RWPE2 (cell line): ENCODE measurements at regions not wholly inside any gene's neighbourhood (a gene's known extent, or its start where the extent isn't known, plus 50 kb on each side); places are given as distances from the start of the nearest gene placed in this dataset.
A peak's percentile ranks its signal among the peaks of the same experiment; 100 is the strongest.

Source experiments
- ATAC-seq: fragments of 200-7000 bp; cut with Tn5 transposase; 3 replicates; pipeline ENCODE4 v1.9.1; 2021; ENCODE audit warnings: low read depth
- DNase-seq: peaks from one replicate; pipeline ENCODE4 v3.0.0-alpha.2; 2020; ENCODE audit warnings: low spot score
- H3K27ac ChIP-seq: fragments of 450-650 bp; 2 replicates; pipeline ENCODE4 v1.5.1; 2017; ENCODE audit warnings: mild to moderate bottlenecking; ENCODE audit not compliant: poor library complexity, severe bottlenecking
- H3K27me3 ChIP-seq: fragments of 250-450 bp; sonication (Bioruptor Pico); 2 replicates; pipeline ENCODE4 v1.5.1; 2021; ENCODE audit warnings: mild to moderate bottlenecking, moderate library complexity; ENCODE audit not compliant: insufficient read depth, poor library complexity, severe bottlenecking
- H3K36me3 ChIP-seq: fragments of 250-450 bp; sonication (Bioruptor Pico); 2 replicates; pipeline ENCODE4 v1.5.1; 2020; ENCODE audit warnings: low read depth, mild to moderate bottlenecking, moderate library complexity
- H3K4me1 ChIP-seq: fragments of 250-450 bp; sonication (Bioruptor Pico); 2 replicates; pipeline ENCODE4 v1.5.1; 2021; ENCODE audit warnings: mild to moderate bottlenecking, moderate library complexity; ENCODE audit not compliant: insufficient read depth, poor library complexity, severe bottlenecking
- H3K4me3 ChIP-seq: fragments of 250-450 bp; sonication (Bioruptor Pico); 2 replicates; pipeline ENCODE4 v1.5.1; 2021; ENCODE audit warnings: mild to moderate bottlenecking, moderate library complexity; ENCODE audit not compliant: severe bottlenecking
- H3K9me3 ChIP-seq: fragments of 250-450 bp; sonication (Bioruptor Pico); 2 replicates; pipeline ENCODE4 v1.5.1; 2021; ENCODE audit warnings: mild to moderate bottlenecking, moderate library complexity; ENCODE audit not compliant: severe bottlenecking
- CTCF ChIP-seq: fragments of 450-650 bp; IDR thresholded peaks from one replicate; pipeline ENCODE4 v1.5.1; 2017; ENCODE audit warnings: mild to moderate bottlenecking, moderate library complexity; ENCODE audit not compliant: poor library complexity, severe bottlenecking

- Histone ChIP-seq H3K4me3 (no peak overlapping the region), H3K27me3 (no peaks in the 10 kb centered on the region), H3K27ac (no peak overlapping the region), H3K36me3 (no peaks in the 10 kb centered on the region), H3K9me3 (no peaks in the 10 kb centered on the region), H3K4me1 (no peaks in the 10 kb centered on the region)
- ATAC-seq (no peak), DNase-seq (no peak)
- no peak for TF ChIP-seq CTCF
Observed at GRCh38 chr3:180391001-180391400, 211.0 kb upstream of the TTC14 start.

DNA sequence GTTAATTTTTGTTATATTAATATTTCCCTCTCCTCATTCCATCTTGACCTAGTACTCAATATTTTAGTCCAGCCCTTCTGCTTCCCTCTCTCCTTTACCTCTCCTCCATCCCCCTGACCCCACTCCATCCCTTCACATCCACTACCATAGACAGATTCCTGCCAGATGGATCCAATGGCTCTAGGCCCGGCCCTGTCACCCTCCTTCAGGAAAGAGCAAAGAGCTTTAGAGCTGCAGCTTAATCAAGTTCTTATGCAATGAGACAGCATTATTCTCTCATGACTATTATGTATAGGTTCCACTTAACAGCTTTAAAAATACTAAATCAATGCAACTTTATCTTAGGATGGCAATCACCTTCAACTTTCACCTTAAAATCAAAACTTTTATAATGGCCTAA is 200.7 kb upstream of the TTC14 start:
- DNase-seq: no peak
- peaks cover 22% of the 10 kb centered on the region for H3K4me1 ChIP-seq

GRCh38 chr3:180402471-180403073 is 199.4 kb upstream of the TTC14 start:
- DNase-seq (no peak), ATAC-seq (peak; percentile 45; the same call in 2 of the 3 replicates)
- Histone ChIP-seq H3K27me3 (no peaks in the 10 kb centered on the region), H3K36me3 (no peaks in the 10 kb centered on the region), H3K4me3 (no peak overlapping the region), H3K4me1 (peaks cover 22% of the 10 kb centered on the region), H3K27ac (no peak overlapping the region), H3K9me3 (peaks cover 2% of the 10 kb centered on the region)
- no peak for TF ChIP-seq CTCF

More for the DNA sequence above, 200.7 kb upstream of the TTC14 start:
- no peak for TF ChIP-seq CTCF
- Histone ChIP-seq H3K27ac (no peak overlapping the region), H3K9me3 (peaks cover 2% of the 10 kb centered on the region), H3K4me3 (no peak overlapping the region), H3K27me3 (no peaks in the 10 kb centered on the region), H3K36me3 (no peaks in the 10 kb centered on the region)
- ATAC-seq: no peak

DNA sequence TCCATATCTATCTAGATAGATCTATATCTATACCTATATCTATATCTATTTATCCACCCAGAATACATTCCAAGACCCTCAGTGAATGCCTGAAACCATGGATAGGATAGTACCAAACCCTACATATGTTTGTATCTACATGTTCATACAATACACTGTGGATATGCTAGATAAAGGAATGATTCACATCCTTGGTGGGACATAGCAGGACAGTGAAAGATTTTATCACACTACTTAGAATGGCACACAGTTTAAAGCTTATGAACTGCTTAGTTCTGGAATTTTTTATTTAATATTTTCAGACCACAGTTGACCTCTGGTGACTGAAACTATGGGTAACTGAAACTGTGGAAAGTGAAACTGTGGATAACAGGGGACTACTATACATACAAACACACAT is 198.8 kb upstream of the TTC14 start:
- no peak for ATAC-seq
- Histone ChIP-seq H3K27me3 (no peaks in the 10 kb centered on the region), H3K4me3 (no peak overlapping the region), H3K9me3 (peaks cover 2% of the 10 kb centered on the region), H3K4me1 (peaks cover 23% of the 10 kb centered on the region), H3K27ac (peak overlapping the region; percentile 9), H3K36me3 (no peaks in the 10 kb centered on the region)
- DNase-seq: no peak
- no peak for TF ChIP-seq CTCF

DNA sequence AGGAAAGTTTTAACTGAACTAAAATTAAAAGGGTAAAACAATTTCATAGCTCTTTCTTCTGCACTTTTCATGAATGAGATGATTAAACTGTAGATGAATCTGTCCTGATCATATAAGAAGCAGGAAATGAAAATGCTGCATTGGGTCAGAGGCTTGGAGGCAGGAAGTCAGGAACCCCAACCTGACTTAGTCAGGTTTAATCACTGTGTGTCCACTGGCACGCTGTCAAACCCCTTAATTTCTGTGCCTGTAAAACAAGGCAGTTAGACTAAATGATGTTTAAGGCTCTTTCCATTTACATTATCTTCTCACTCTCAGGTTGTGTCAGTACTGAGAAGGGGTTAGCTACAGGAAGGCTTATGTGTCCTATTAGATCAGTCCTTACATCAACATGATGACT is 193.3 kb upstream of the TTC14 start:
- Histone ChIP-seq H3K9me3 (no peaks in the 10 kb centered on the region), H3K27ac (peak overlapping the region; percentile 97), H3K4me1 (peaks cover 26% of the 10 kb centered on the region), H3K36me3 (peaks cover 6% of the 10 kb centered on the region; the same call in 1 of the 2 replicates), H3K27me3 (no peaks in the 10 kb centered on the region), H3K4me3 (no peak overlapping the region)
- DNase-seq (peak; percentile 78), ATAC-seq (peak; percentile 93)
- TF ChIP-seq CTCF: no peak
